ENCODE measurements at regions not wholly inside any gene's neighbourhood (a gene's known extent, or its start where the extent isn't known, plus 50 kb on each side); places are given as distances from the start of the nearest gene placed in this dataset.

DNA sequence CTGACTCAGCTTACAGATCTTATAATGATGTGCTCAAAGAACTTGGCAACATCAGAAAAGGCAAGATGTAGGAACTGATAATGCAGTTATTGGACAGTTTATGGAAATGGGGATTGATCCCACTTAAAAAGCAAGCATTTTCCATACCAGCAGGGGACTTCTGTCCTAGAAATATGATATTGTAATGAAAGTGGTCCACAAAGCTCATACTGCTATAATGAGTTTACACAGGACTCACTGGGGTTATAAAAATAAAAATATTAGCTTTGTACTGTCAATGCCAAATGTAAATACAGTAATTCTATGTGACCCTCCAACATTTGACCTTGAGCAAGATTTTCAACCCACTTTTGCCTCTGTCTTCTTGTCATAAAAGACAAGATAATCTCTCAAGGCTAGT, 145.5 kb upstream of the SEM1 start:
- intact Hi-C loops (cut with DNase I), result no loop called here
- Histone ChIP-seq H3K4me1 (replicated peaks in 1 of 2) (no peaks in the 10 kb centered on the region), H3K36me3 (replicated peaks in 1 of 2) (no peaks in the 10 kb centered on the region), H3K4me3 (no peak overlapping the region), H3K27me3 (no peaks in the 10 kb centered on the region), H3K27ac (no peak overlapping the region), H3K9me3 (replicated peaks in 1 of 3) (no peaks in the 10 kb centered on the region)
- DNase-seq, result no peak
- no peak for TF ChIP-seq POLR2A (IDR thresholded peaks at IDR 0.05)
- TF ChIP-seq, protein P1, sequence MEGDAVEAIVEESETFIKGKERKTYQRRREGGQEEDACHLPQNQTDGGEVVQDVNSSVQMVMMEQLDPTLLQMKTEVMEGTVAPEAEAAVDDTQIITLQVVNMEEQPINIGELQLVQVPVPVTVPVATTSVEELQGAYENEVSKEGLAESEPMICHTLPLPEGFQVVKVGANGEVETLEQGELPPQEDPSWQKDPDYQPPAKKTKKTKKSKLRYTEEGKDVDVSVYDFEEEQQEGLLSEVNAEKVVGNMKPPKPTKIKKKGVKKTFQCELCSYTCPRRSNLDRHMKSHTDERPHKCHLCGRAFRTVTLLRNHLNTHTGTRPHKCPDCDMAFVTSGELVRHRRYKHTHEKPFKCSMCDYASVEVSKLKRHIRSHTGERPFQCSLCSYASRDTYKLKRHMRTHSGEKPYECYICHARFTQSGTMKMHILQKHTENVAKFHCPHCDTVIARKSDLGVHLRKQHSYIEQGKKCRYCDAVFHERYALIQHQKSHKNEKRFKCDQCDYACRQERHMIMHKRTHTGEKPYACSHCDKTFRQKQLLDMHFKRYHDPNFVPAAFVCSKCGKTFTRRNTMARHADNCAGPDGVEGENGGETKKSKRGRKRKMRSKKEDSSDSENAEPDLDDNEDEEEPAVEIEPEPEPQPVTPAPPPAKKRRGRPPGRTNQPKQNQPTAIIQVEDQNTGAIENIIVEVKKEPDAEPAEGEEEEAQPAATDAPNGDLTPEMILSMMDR (IDR thresholded peaks at IDR 0.05), result no peak

DNA sequence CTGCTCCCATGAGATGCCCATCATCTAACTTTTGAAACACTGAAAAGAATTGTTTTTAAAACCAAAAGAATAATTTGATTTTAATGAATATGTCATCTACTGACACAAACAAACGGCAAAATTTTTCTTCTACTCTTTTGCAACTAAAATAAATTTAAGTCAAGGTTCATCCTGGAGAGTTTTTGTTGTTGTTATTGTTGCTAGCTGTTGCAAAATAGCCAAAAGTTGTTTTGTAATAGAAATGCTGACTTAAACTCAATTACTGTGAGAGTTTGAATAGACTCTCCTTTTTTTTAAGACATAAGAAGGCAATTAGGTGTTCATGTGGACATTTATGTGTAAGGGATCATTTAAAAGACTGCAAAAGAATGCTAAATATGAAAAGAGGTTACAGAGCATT, 146.0 kb upstream of the SEM1 start:
- H3K27ac ChIP-seq, result no peak overlapping the region
- no peaks in the 10 kb centered on the region for H3K27me3 ChIP-seq
- intact Hi-C loops (cut with DNase I), result no loop called here
- H3K4me3 ChIP-seq, result no peak overlapping the region
- no peaks in the 10 kb centered on the region for H3K4me1 ChIP-seq (replicated peaks in 1 of 2)
- no peaks in the 10 kb centered on the region for H3K36me3 ChIP-seq (replicated peaks in 1 of 2)
- 27 to 33% (median 32%) methylated on average over 1 of the region's 1 CpG for WGBS, 4 donors
- H3K9me3 ChIP-seq (replicated peaks in 1 of 3), result no peaks in the 10 kb centered on the region
- DNase-seq, result no peak
- TF ChIP-seq, protein P1 (IDR thresholded peaks at IDR 0.05), result no peak
- TF ChIP-seq POLR2A (IDR thresholded peaks at IDR 0.05), result no peak

DNA sequence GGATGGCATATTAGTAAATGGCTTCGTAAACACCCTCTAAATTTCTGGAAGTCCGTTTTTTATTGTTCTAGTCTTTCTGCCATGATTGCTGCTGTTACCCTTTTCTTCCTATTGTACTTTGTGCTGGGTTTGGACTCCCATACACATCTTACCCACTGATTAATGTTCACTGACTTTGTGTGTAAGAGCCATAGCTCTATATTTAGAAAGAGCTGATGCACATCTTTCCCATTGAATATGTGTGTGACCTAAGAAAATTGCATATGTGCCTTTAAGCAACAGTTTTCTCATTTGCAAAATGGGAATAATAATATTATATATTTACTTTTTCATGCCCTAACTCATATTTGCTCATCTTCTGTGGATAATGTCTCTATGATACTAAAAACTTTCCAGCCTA, 135.8 kb upstream of the DLX6 start:
- TF ChIP-seq POLR2A (IDR thresholded peaks at IDR 0.05), result no peak
- TF ChIP-seq, protein P1 (IDR thresholded peaks at IDR 0.05), result no peak
- no peaks in the 10 kb centered on the region for H3K9me3 ChIP-seq (replicated peaks in 1 of 3)
- intact Hi-C loops (cut with DNase I), result no loop called here
- H3K27ac ChIP-seq, result no peak overlapping the region
- no peaks in the 10 kb centered on the region for H3K4me1 ChIP-seq (replicated peaks in 1 of 2)
- 58 to 71% (median 69%) methylated on average over 2 of the region's 2 CpGs for WGBS, 4 donors
- no peaks in the 10 kb centered on the region for H3K36me3 ChIP-seq (replicated peaks in 1 of 2)
- no peak overlapping the region for H3K4me3 ChIP-seq
- H3K27me3 ChIP-seq, result no peaks in the 10 kb centered on the region
- DNase-seq, result no peak

DNA sequence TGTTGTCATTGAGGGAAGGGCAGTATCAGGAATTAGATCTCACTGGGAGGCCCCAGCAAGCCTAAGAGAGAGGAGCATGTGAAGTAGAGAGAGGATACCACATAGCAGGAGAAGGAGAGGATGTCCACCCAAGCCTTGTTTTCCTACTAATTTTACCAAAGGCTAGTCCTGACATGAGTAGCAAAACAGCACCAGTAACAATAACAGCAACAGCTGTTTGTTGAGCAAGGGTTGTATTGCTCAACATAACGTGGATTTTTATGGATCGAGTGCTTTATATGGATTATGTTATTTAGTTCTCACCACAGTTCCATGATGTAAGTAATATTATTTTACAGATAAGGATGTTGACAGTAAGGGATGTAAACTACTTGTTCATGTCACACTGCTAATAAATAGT, 135.2 kb upstream of the DLX6 start:
- Histone ChIP-seq H3K27ac (no peak overlapping the region), H3K27me3 (no peaks in the 10 kb centered on the region), H3K4me3 (no peak overlapping the region), H3K4me1 (replicated peaks in 1 of 2) (no peaks in the 10 kb centered on the region), H3K9me3 (replicated peaks in 1 of 3) (no peaks in the 10 kb centered on the region), H3K36me3 (replicated peaks in 1 of 2) (no peaks in the 10 kb centered on the region)
- no peak for DNase-seq
- TF ChIP-seq, protein P1 (IDR thresholded peaks at IDR 0.05), result no peak
- TF ChIP-seq POLR2A (IDR thresholded peaks at IDR 0.05), result no peak
- intact Hi-C loops (cut with DNase I), result no loop called here
- 54 to 68% (median 67%) methylated on average over 2 of the region's 2 CpGs for WGBS, 4 donors
